ENCODE measurements at regions not wholly inside any gene's neighbourhood (a gene's known extent, or its start where the extent isn't known, plus 50 kb on each side); places are given as distances from the start of the nearest gene placed in this dataset.

- TF ChIP-seq ZNF565 (CRISPR knock-in tag; conservative IDR thresholded peaks at IDR 0.05; ENCODE audit: low read depth), result no peak
- TF ChIP-seq BACH2 (CRISPR knock-in tag; IDR thresholded peaks at IDR 0.05; ENCODE audit: borderline replicate concordance), result no peak
- no peak for TF ChIP-seq CSDC2 (CRISPR knock-in tag; IDR thresholded peaks at IDR 0.05)
- TF ChIP-seq TOX (CRISPR knock-in tag; IDR thresholded peaks at IDR 0.05; ENCODE audit: borderline replicate concordance), result no peak
- no peak for TF ChIP-seq ARNTL (CRISPR knock-in tag; IDR thresholded peaks at IDR 0.05; ENCODE audit: borderline replicate concordance, low read depth)
- TF ChIP-seq CSRNP3 (CRISPR knock-in tag; IDR thresholded peaks at IDR 0.05), result no peak
- TF ChIP-seq POU6F1 (CRISPR knock-in tag; IDR thresholded peaks at IDR 0.05; ENCODE audit: borderline replicate concordance, low read depth), result no peak
- no peak for TF ChIP-seq PATZ1 (CRISPR knock-in tag; IDR thresholded peaks at IDR 0.05; ENCODE audit: borderline replicate concordance)
- TF ChIP-seq TCF4 (CRISPR knock-in tag; IDR thresholded peaks at IDR 0.05; ENCODE audit: borderline replicate concordance), result no peak
- TF ChIP-seq ZFP30 (CRISPR knock-in tag; IDR thresholded peaks at IDR 0.05), result no peak
- no peak for TF ChIP-seq ESRRG (CRISPR knock-in tag; IDR thresholded peaks at IDR 0.05)
- TF ChIP-seq PPARA (CRISPR knock-in tag; IDR thresholded peaks at IDR 0.05; ENCODE audit: borderline replicate concordance), result no peak
- TF ChIP-seq ZNF70 (CRISPR knock-in tag; IDR thresholded peaks at IDR 0.05), result no peak
- TF ChIP-seq ZFP3 (CRISPR knock-in tag; IDR thresholded peaks at IDR 0.05), result no peak
Measured at GRCh38 chr18:77815666-77816338, 566.2 kb downstream of the GALR1 start.
